Keratinocyte (primary cell): ENCODE measurements at regions not wholly inside any gene's neighbourhood (a gene's known extent, or its start where the extent isn't known, plus 50 kb on each side); places are given as distances from the start of the nearest gene placed in this dataset.

Experiments
- DNase-seq: peaks from one replicate; pipeline ENCODE4 v3.0.0-alpha.2; 2011; ENCODE audit warnings: low read depth, missing footprints, low spot score
- FAIRE-seq: peaks from 2 replicates; lab custom pipeline; 2011; peaks lifted over from hg19 to GRCh38; lab: Jason Lieb, UNC
- H2AFZ ChIP-seq: 2 replicates; pipeline ENCODE4 v1.6.0; 2012; ENCODE audit warnings: low read length, control low read depth, inconsistent platforms; ENCODE audit not compliant: control insufficient read depth
- H3K27ac ChIP-seq: 2 replicates; pipeline ENCODE4 v1.5.1; 2011; ENCODE audit warnings: low read length; ENCODE audit not compliant: control insufficient read depth, insufficient read depth
- H3K27me3 ChIP-seq: 3 replicates; pipeline ENCODE4 v1.6.0; 2011; ENCODE audit warnings: low read length; ENCODE audit not compliant: control insufficient read depth, insufficient read depth; ENCODE audit errors: extremely low read depth
- H3K36me3 ChIP-seq, 2 experiments: 2 replicates in 1 of 2; 3 replicates in 1 of 2; pipeline ENCODE4 v1.5.1; 2011; ENCODE audit warnings: low read length in 2 of 2, mild to moderate bottlenecking in 1 of 2; ENCODE audit not compliant: control insufficient read depth in 2 of 2, insufficient read depth in 2 of 2; ENCODE audit errors: extremely low read depth in 1 of 2
- H3K4me1 ChIP-seq: 3 replicates; pipeline ENCODE4 v1.5.1; 2011; ENCODE audit warnings: low read length; ENCODE audit not compliant: control insufficient read depth, insufficient read depth; ENCODE audit errors: extremely low read depth
- H3K4me2 ChIP-seq: 3 replicates; pipeline ENCODE4 v1.6.0; 2011; ENCODE audit warnings: low read depth, low read length; ENCODE audit not compliant: control insufficient read depth, insufficient read depth; ENCODE audit errors: extremely low read depth
- H3K4me3 ChIP-seq, 3 experiments: fragments of 200-600 bp in 1 of 3; sonication (generic) in 1 of 3; 2 replicates in 2 of 3; 3 replicates in 1 of 3; pipeline ENCODE4 v1.5.1; 2011 to 2016; ENCODE audit warnings: low read length in 3 of 3, mild to moderate bottlenecking in 3 of 3, control low read depth in 2 of 3, inconsistent platforms in 1 of 3, low read depth in 1 of 3, mixed read lengths in 1 of 3, mixed run types in 1 of 3, moderate library complexity in 1 of 3; ENCODE audit not compliant: control insufficient read depth in 2 of 3, insufficient read depth in 2 of 3; ENCODE audit errors: extremely low read depth in 1 of 3
- H3K79me2 ChIP-seq: 2 replicates; pipeline ENCODE4 v1.6.0; 2012; ENCODE audit warnings: low read length; ENCODE audit not compliant: control insufficient read depth, insufficient read depth
- H3K9ac ChIP-seq: 3 replicates; pipeline ENCODE4 v1.6.0; 2011; ENCODE audit warnings: low read length; ENCODE audit not compliant: control insufficient read depth, insufficient read depth; ENCODE audit errors: extremely low read depth
- H3K9me1 ChIP-seq: 3 replicates; pipeline ENCODE4 v1.6.0; 2011; ENCODE audit warnings: low read length; ENCODE audit not compliant: control insufficient read depth, insufficient read depth; ENCODE audit errors: extremely low read depth
- H3K9me3 ChIP-seq: 2 replicates; pipeline ENCODE4 v1.5.1; 2012; ENCODE audit warnings: low read depth, low read length; ENCODE audit not compliant: control insufficient read depth
- H4K20me1 ChIP-seq: 3 replicates; pipeline ENCODE4 v1.6.0; 2011; ENCODE audit warnings: low read length; ENCODE audit not compliant: control insufficient read depth, insufficient read depth; ENCODE audit errors: extremely low read depth
- EZH2 ChIP-seq: IDR thresholded peaks from one replicate; pipeline ENCODE4 v1.6.1; 2012; ENCODE audit warnings: inconsistent platforms, mild to moderate bottlenecking, low read length, moderate library complexity
- dilution Hi-C: fragments of 300-500 bp; cut with MboI; formaldehyde crosslinking; loops from one replicate; pipeline ENCODE4 v1.7.0; 2020; ENCODE audit warnings: low sequenced_read_pairs; ENCODE audit not compliant: extremely low pct_ligation_motif_present
- TF ChIP-seq, protein P1 (sequence below), 3 experiments: IDR thresholded peaks in 1 of 3; conservative IDR thresholded peaks in 1 of 3; optimal IDR thresholded peaks in 1 of 3; 2 replicates in 2 of 3; 3 replicates in 1 of 3; pipeline versions ENCODE3 to v1.5.1; 2011; ENCODE audit warnings: low read length in 3 of 3, mild to moderate bottlenecking in 3 of 3, moderate library complexity in 2 of 3, control low read depth in 1 of 3, inconsistent platforms in 1 of 3; ENCODE audit not compliant: insufficient read depth in 2 of 3; ENCODE audit errors: extremely low read depth in 1 of 3

DNA sequence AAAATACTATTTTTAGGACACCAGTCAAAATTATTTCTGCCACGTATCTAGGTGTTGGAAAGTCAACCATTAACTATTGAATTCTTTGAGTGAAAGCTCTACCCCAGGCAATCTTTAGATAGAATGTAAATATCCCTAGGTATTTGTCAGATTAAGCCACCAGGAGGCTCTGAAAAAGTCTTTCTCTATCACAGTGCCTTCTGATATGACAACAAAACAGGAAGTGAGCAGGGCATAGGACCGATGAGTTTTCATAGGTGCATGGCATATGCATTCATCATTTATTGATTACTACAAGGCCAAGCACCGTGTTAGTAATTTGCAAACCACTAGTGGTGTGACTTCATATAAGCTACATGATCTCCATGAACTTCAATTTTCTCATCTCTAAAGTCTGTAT is 333.6 kb upstream of the F9 start:
- DNase-seq, result no peak
- H3K36me3 ChIP-seq, result no peaks in the 10 kb centered on the region
- no peaks in the 10 kb centered on the region for H3K9me1 ChIP-seq
- dilution Hi-C loops, result no loop called here
- TF ChIP-seq, protein P1, sequence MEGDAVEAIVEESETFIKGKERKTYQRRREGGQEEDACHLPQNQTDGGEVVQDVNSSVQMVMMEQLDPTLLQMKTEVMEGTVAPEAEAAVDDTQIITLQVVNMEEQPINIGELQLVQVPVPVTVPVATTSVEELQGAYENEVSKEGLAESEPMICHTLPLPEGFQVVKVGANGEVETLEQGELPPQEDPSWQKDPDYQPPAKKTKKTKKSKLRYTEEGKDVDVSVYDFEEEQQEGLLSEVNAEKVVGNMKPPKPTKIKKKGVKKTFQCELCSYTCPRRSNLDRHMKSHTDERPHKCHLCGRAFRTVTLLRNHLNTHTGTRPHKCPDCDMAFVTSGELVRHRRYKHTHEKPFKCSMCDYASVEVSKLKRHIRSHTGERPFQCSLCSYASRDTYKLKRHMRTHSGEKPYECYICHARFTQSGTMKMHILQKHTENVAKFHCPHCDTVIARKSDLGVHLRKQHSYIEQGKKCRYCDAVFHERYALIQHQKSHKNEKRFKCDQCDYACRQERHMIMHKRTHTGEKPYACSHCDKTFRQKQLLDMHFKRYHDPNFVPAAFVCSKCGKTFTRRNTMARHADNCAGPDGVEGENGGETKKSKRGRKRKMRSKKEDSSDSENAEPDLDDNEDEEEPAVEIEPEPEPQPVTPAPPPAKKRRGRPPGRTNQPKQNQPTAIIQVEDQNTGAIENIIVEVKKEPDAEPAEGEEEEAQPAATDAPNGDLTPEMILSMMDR (optimal IDR thresholded peaks at IDR 0.05 in 1 of 3, IDR thresholded peaks at IDR 0.05 in 1 of 3, conservative IDR thresholded peaks at IDR 0.05 in 1 of 3; ENCODE audit: extremely low read depth in 1 of 3, insufficient read depth in 2 of 3, low read length in 3 of 3), result no peak
- TF ChIP-seq EZH2, result no peak
- H3K27ac ChIP-seq, result no peak overlapping the region
- no peak for FAIRE-seq
- H4K20me1 ChIP-seq, result no peaks in the 10 kb centered on the region
- no peak overlapping the region for H2AFZ ChIP-seq
- H3K4me2 ChIP-seq, result no peak overlapping the region
- H3K27me3 ChIP-seq, result peaks cover 12% of the 10 kb centered on the region
- no peaks in the 10 kb centered on the region for H3K4me1 ChIP-seq
- no peaks in the 10 kb centered on the region for H3K79me2 ChIP-seq
- no peak overlapping the region for H3K4me3 ChIP-seq
- H3K9ac ChIP-seq, result no peak overlapping the region
- H3K9me3 ChIP-seq, result no peaks in the 10 kb centered on the region

DNA sequence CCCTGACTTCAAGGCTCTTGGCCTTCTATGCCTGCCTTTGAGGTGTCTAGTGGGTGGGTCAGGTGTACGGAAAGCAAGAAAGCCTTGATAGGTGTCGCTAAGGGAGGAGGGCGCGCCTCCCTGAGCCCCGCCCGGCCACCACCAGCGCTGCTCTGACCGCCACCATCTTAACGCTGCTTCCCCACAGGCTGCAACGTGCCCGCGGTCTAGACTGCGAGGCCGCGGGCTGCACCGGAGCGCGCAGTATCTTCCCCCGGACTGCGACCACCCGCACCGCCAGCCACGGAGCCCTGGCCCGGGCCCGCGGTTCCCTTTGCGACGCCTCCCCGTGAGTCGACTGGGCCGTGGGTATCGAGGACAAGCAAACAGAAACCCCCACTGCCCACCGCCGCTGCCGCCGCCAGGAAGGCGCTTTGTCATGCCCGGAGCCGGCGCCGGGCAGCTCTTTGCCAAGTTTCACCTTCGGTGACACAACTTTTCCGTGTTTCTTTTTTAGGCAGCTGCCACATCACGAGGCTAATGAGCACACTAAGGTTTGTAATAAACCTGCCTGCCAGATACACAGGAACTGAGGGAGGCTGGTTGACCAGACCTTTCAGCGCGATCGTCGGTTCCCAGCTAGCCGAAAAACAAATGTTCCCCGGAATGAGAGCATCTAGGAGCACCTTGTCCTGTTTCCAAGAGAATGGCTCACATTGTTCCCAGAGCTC is 335.8 kb upstream of the F9 start:
- no peak for FAIRE-seq
- TF ChIP-seq EZH2, result peak; percentile 35
- TF ChIP-seq, protein P1 (optimal IDR thresholded peaks at IDR 0.05 in 1 of 3, IDR thresholded peaks at IDR 0.05 in 1 of 3, conservative IDR thresholded peaks at IDR 0.05 in 1 of 3; ENCODE audit: extremely low read depth in 1 of 3, insufficient read depth in 2 of 3, low read length in 3 of 3), result no peak
- dilution Hi-C loops, result no loop called here
- H3K4me2 ChIP-seq, result peak overlapping the region; percentile 25
- H3K79me2 ChIP-seq, result no peaks in the 10 kb centered on the region
- no peak for DNase-seq
- no peaks in the 10 kb centered on the region for H4K20me1 ChIP-seq
- no peak overlapping the region for H3K9ac ChIP-seq
- H3K36me3 ChIP-seq, result no peaks in the 10 kb centered on the region
- H3K9me1 ChIP-seq, result no peaks in the 10 kb centered on the region
- H3K4me1 ChIP-seq, result no peaks in the 10 kb centered on the region
- H3K27me3 ChIP-seq, result peaks cover 12% of the 10 kb centered on the region
- no peaks in the 10 kb centered on the region for H3K9me3 ChIP-seq
- H3K27ac ChIP-seq, result no peak overlapping the region
- no peak overlapping the region for H2AFZ ChIP-seq
- H3K4me3 ChIP-seq, result peak overlapping the region in 1 of 3 experiments; percentile 38
